ENCODE measurements at regions not wholly inside any gene's neighbourhood (a gene's known extent, or its start where the extent isn't known, plus 50 kb on each side); places are given as distances from the start of the nearest gene placed in this dataset.

GRCh38 chr1:232226197-232226712 is 403.7 kb downstream of the SIPA1L2 start:
- no peak for TF ChIP-seq ZFP3 (CRISPR knock-in tag; IDR thresholded peaks at IDR 0.05)
- TF ChIP-seq ZNF565 (CRISPR knock-in tag; conservative IDR thresholded peaks at IDR 0.05; ENCODE audit: low read depth): no peak
- no peak for TF ChIP-seq POU6F1 (CRISPR knock-in tag; IDR thresholded peaks at IDR 0.05; ENCODE audit: borderline replicate concordance, low read depth)
- no peak for TF ChIP-seq TOX (CRISPR knock-in tag; IDR thresholded peaks at IDR 0.05; ENCODE audit: borderline replicate concordance)
- no peak for TF ChIP-seq ZNF8 (CRISPR knock-in tag; IDR thresholded peaks at IDR 0.05)
- TF ChIP-seq ARNTL (CRISPR knock-in tag; IDR thresholded peaks at IDR 0.05; ENCODE audit: borderline replicate concordance, low read depth): no peak
- TF ChIP-seq, protein P1, sequence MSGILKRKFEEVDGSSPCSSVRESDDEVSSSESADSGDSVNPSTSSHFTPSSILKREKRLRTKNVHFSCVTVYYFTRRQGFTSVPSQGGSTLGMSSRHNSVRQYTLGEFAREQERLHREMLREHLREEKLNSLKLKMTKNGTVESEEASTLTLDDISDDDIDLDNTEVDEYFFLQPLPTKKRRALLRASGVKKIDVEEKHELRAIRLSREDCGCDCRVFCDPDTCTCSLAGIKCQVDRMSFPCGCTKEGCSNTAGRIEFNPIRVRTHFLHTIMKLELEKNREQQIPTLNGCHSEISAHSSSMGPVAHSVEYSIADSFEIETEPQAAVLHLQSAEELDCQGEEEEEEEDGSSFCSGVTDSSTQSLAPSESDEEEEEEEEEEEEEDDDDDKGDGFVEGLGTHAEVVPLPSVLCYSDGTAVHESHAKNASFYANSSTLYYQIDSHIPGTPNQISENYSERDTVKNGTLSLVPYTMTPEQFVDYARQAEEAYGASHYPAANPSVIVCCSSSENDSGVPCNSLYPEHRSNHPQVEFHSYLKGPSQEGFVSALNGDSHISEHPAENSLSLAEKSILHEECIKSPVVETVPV (CRISPR knock-in tag; IDR thresholded peaks at IDR 0.05): no peak
- TF ChIP-seq PPARA (CRISPR knock-in tag; IDR thresholded peaks at IDR 0.05; ENCODE audit: borderline replicate concordance): no peak
- TF ChIP-seq, protein P2, sequence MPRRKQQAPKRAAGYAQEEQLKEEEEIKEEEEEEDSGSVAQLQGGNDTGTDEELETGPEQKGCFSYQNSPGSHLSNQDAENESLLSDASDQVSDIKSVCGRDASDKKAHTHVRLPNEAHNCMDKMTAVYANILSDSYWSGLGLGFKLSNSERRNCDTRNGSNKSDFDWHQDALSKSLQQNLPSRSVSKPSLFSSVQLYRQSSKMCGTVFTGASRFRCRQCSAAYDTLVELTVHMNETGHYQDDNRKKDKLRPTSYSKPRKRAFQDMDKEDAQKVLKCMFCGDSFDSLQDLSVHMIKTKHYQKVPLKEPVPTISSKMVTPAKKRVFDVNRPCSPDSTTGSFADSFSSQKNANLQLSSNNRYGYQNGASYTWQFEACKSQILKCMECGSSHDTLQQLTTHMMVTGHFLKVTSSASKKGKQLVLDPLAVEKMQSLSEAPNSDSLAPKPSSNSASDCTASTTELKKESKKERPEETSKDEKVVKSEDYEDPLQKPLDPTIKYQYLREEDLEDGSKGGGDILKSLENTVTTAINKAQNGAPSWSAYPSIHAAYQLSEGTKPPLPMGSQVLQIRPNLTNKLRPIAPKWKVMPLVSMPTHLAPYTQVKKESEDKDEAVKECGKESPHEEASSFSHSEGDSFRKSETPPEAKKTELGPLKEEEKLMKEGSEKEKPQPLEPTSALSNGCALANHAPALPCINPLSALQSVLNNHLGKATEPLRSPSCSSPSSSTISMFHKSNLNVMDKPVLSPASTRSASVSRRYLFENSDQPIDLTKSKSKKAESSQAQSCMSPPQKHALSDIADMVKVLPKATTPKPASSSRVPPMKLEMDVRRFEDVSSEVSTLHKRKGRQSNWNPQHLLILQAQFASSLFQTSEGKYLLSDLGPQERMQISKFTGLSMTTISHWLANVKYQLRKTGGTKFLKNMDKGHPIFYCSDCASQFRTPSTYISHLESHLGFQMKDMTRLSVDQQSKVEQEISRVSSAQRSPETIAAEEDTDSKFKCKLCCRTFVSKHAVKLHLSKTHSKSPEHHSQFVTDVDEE (CRISPR knock-in tag; IDR thresholded peaks at IDR 0.05): no peak
- TF ChIP-seq ZC3H10 (CRISPR knock-in tag; IDR thresholded peaks at IDR 0.05): no peak
- TF ChIP-seq OSR1 (CRISPR knock-in tag; IDR thresholded peaks at IDR 0.05): no peak
- ATAC-seq: peak; percentile 67

- TF ChIP-seq ZNF8 (CRISPR knock-in tag; IDR thresholded peaks at IDR 0.05) (no peak), CREB5 (CRISPR knock-in tag; IDR thresholded peaks at IDR 0.05; ENCODE audit: low read depth) (no peak), SNAI2 (CRISPR knock-in tag; IDR thresholded peaks at IDR 0.05) (no peak), ARNTL (CRISPR knock-in tag; IDR thresholded peaks at IDR 0.05; ENCODE audit: borderline replicate concordance, low read depth) (no peak)
- no peak for ATAC-seq
Observed at GRCh38 chr1:232225336-232226131, 404.4 kb downstream of the SIPA1L2 start.

- ATAC-seq: no peak
- no peak for TF ChIP-seq ZFP30 (CRISPR knock-in tag; IDR thresholded peaks at IDR 0.05)
Observed at GRCh38 chr1:232223887-232224286, 406.0 kb downstream of the SIPA1L2 start.

GRCh38 chr1:232223183-232223708 is 406.7 kb downstream of the SIPA1L2 start:
- no peak for ATAC-seq
- TF ChIP-seq, protein P2 (CRISPR knock-in tag; IDR thresholded peaks at IDR 0.05): no peak
- no peak for TF ChIP-seq ESRRG (CRISPR knock-in tag; IDR thresholded peaks at IDR 0.05)
- TF ChIP-seq TCF4 (CRISPR knock-in tag; IDR thresholded peaks at IDR 0.05; ENCODE audit: borderline replicate concordance): no peak
- TF ChIP-seq PPARA (CRISPR knock-in tag; IDR thresholded peaks at IDR 0.05; ENCODE audit: borderline replicate concordance): no peak
- TF ChIP-seq BACH2 (CRISPR knock-in tag; IDR thresholded peaks at IDR 0.05; ENCODE audit: borderline replicate concordance): no peak
- no peak for TF ChIP-seq ZNF8 (CRISPR knock-in tag; IDR thresholded peaks at IDR 0.05)
- no peak for TF ChIP-seq ZFP30 (CRISPR knock-in tag; IDR thresholded peaks at IDR 0.05)
